ENCODE measurements at regions not wholly inside any gene's neighbourhood (a gene's known extent, or its start where the extent isn't known, plus 50 kb on each side); places are given as distances from the start of the nearest gene placed in this dataset.

- no peak for TF ChIP-seq SPI1 (IDR thresholded peaks at IDR 0.05; ENCODE audit: low read depth, low read length)
- no peak for TF ChIP-seq POLR2A (IDR thresholded peaks at IDR 0.05; ENCODE audit: low read depth, low read length)
- no peak for TF ChIP-seq TAF1 (IDR thresholded peaks at IDR 0.05; ENCODE audit: low read depth, low read length)
These were observed 91.3 kb upstream of the PRDM1 start for GRCh38 chr6:105994591-105995390.

Measured in GM12891 (cell line).